SH-SY5Y (cell line): ENCODE measurements at regions not wholly inside any gene's neighbourhood (a gene's known extent, or its start where the extent isn't known, plus 50 kb on each side); places are given as distances from the start of the nearest gene placed in this dataset.

Experiments used
- GATA2 ChIP-seq: IDR thresholded peaks from 2 replicates; pipeline ENCODE4 v1.6.1; 2011; ENCODE audit warnings: mild to moderate bottlenecking, low read depth, low read length
- GATA3 ChIP-seq: IDR thresholded peaks from 2 replicates; pipeline ENCODE4 v1.6.1; 2011; ENCODE audit warnings: low read depth, mild to moderate bottlenecking, low read length, moderate library complexity

DNA sequence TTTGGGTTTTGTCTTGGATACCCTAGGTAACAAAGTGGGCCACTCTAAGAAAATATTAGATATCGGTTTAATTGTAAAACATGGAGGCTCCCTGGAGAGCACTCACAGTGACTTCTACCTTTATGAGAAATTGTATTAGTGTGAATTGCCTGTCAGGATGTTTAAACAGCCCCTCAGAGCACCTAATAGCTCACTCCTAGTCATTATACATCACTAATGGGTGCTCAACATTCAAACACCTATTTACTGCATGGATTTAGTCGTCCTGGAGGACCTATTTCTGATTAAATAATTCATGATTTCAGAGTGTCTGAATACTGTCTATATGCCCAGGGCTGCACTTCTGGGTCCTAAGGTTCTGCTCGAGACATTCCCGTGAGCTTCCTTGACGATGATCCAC lies 430.2 kb upstream of the EEF2KMT start:
- TF ChIP-seq GATA2 = no peak
- no peak for TF ChIP-seq GATA3
